ENCODE measurements at regions not wholly inside any gene's neighbourhood (a gene's known extent, or its start where the extent isn't known, plus 50 kb on each side); places are given as distances from the start of the nearest gene placed in this dataset.

DNA sequence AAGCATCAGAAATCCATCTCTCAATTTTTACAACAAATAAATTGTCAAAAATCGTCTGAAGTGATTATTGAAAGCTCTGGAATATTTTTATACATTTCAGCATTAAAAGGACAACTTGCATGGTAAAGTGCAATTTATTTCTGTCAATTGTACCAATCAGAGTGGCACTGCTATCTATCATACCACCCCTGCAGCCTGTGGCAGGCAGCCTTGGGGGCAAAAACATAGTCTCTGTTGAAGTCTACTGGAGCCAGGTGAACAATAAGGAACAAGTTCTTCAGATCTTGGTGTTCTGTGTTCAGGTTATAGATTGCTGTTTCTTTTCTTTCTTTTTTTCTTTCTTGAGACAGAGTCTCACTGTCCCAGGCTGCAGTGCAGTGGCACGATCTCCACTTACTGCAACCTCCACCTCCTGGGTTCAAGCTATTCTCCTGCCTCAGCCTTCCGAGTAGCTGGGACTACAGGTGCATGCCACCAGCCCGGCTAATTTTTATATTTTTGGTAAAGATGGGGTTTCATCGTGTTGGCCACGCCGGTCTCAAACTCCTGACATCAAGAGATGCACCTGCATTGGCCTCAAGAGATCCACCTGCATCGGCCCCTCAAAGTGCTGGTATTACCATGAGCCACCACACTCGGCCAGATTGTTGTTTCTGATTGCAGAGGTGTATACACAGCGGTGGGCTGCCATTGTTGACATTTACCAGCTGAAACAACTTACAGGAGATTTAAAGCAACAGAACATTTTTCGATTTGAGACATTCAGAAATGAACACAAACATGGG lies 629.6 kb downstream of the SLC16A7 start:
- CTCF ChIA-PET: no interaction called here

DNA sequence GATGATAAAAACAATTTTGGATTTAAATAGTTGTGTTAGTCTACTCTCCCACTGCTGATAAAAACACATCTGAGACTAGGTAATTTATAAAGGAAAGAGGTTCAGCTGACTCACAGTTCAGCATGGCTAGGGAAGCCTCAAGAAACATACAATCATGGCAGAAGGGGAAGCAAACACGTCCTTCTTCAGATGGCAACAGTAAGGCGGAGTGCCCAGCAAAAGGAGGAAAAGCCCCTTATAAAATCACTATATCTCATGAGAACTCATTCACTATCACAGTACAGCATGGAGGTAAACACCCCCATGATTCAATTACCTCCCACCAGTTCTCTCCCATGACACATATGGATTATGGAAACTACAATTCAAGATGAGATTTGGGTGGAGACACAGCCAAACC lies 632.1 kb downstream of the SLC16A7 start:
- no peaks in the 10 kb centered on the region for H3K36me3 ChIP-seq (ENCODE audit: insufficient read depth, low read length)
- no peak overlapping the region for H3K27ac ChIP-seq (ENCODE audit: low read depth in 1 of 2, low read length in 2 of 2)
- H3K4me3 ChIP-seq (ENCODE audit: low read length): no peak overlapping the region
- CTCF ChIA-PET: no interaction called here
- TF ChIP-seq, protein P1, sequence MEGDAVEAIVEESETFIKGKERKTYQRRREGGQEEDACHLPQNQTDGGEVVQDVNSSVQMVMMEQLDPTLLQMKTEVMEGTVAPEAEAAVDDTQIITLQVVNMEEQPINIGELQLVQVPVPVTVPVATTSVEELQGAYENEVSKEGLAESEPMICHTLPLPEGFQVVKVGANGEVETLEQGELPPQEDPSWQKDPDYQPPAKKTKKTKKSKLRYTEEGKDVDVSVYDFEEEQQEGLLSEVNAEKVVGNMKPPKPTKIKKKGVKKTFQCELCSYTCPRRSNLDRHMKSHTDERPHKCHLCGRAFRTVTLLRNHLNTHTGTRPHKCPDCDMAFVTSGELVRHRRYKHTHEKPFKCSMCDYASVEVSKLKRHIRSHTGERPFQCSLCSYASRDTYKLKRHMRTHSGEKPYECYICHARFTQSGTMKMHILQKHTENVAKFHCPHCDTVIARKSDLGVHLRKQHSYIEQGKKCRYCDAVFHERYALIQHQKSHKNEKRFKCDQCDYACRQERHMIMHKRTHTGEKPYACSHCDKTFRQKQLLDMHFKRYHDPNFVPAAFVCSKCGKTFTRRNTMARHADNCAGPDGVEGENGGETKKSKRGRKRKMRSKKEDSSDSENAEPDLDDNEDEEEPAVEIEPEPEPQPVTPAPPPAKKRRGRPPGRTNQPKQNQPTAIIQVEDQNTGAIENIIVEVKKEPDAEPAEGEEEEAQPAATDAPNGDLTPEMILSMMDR (IDR thresholded peaks at IDR 0.05): no peak
- ATAC-seq (ENCODE audit: poor library complexity): no peak
- no peaks in the 10 kb centered on the region for H3K27me3 ChIP-seq (ENCODE audit: control insufficient read depth in 1 of 2, insufficient read depth in 2 of 2, low read length in 2 of 2)
- Mint-ChIP-seq H3K36me3 (ENCODE audit: low read depth) (no peaks in the 10 kb centered on the region), H3K27me3 (no peaks in the 10 kb centered on the region), H3K9me3 (peaks cover 2% of the 10 kb centered on the region), H3K27ac (no peak overlapping the region), H3K4me3 (no peak overlapping the region), H3K4me1 (ENCODE audit: low read depth) (no peaks in the 10 kb centered on the region)
- peaks cover 0 to 7% of the 10 kb centered on the region in 2 experiments for H3K9me3 ChIP-seq (ENCODE audit: control insufficient read depth in 1 of 2, insufficient read depth in 1 of 2, low read length in 2 of 2)
- no peaks in the 10 kb centered on the region for H3K4me1 ChIP-seq (ENCODE audit: insufficient read depth, low read length)
- DNase-seq: no peak
- intact Hi-C loops (cut with DNase I, micrococcal nuclease): no loop called here
- POLR2A ChIA-PET: no interaction called here

More for the DNA sequence above, 629.6 kb downstream of the SLC16A7 start:
- peaks cover 0 to 7% of the 10 kb centered on the region in 2 experiments for H3K9me3 ChIP-seq (ENCODE audit: control insufficient read depth in 1 of 2, insufficient read depth in 1 of 2, low read length in 2 of 2)
- no peaks in the 10 kb centered on the region for H3K36me3 ChIP-seq (ENCODE audit: insufficient read depth, low read length)
- Mint-ChIP-seq H3K9me3 (peaks cover 2% of the 10 kb centered on the region), H3K4me3 (no peak overlapping the region), H3K4me1 (ENCODE audit: low read depth) (no peaks in the 10 kb centered on the region), H3K36me3 (ENCODE audit: low read depth) (no peaks in the 10 kb centered on the region), H3K27me3 (no peaks in the 10 kb centered on the region), H3K27ac (no peak overlapping the region)
- no peaks in the 10 kb centered on the region for H3K27me3 ChIP-seq (ENCODE audit: control insufficient read depth in 1 of 2, insufficient read depth in 2 of 2, low read length in 2 of 2)
- no peak overlapping the region for H3K4me3 ChIP-seq (ENCODE audit: low read length)
- TF ChIP-seq, protein P1 (IDR thresholded peaks at IDR 0.05): no peak
- no peak overlapping the region for H3K27ac ChIP-seq (ENCODE audit: low read depth in 1 of 2, low read length in 2 of 2)
- POLR2A ChIA-PET: no interaction called here
- DNase-seq (no peak), ATAC-seq (ENCODE audit: poor library complexity) (no peak)
- intact Hi-C loops (cut with DNase I, micrococcal nuclease): no loop called here
- no peaks in the 10 kb centered on the region for H3K4me1 ChIP-seq (ENCODE audit: insufficient read depth, low read length)

DNA sequence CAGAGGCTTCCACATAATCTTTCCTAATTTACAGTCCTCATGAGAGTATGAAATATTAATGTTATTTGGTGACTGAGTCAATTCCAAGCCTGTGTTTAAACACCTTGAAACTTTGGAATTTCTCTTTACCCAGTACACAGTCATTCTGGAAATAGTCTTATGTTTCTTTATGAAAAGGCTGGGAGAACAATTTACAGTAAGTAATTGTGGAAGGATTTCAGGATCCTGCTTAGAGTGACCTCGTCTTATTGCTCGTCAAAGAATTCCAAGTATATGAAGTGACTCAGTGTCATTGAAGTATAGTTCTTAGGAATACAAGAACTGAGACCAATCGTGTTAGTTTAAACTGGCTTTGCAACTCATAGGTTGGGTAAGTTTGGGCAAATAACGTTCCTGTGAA lies 634.2 kb downstream of the SLC16A7 start:
- no peaks in the 10 kb centered on the region for H3K4me1 ChIP-seq (ENCODE audit: insufficient read depth, low read length)
- H3K27ac ChIP-seq (ENCODE audit: low read depth in 1 of 2, low read length in 2 of 2): no peak overlapping the region
- peaks cover 0 to 16% of the 10 kb centered on the region in 2 experiments for H3K9me3 ChIP-seq (ENCODE audit: control insufficient read depth in 1 of 2, insufficient read depth in 1 of 2, low read length in 2 of 2)
- ATAC-seq (ENCODE audit: poor library complexity) (no peak), DNase-seq (no peak)
- Mint-ChIP-seq H3K4me1 (ENCODE audit: low read depth) (no peaks in the 10 kb centered on the region), H3K4me3 (no peak overlapping the region), H3K36me3 (ENCODE audit: low read depth) (no peaks in the 10 kb centered on the region), H3K27me3 (no peaks in the 10 kb centered on the region), H3K9me3 (peaks cover 2% of the 10 kb centered on the region), H3K27ac (no peak overlapping the region)
- CTCF ChIA-PET: no interaction called here
- H3K4me3 ChIP-seq (ENCODE audit: low read length): no peak overlapping the region
- no peaks in the 10 kb centered on the region for H3K27me3 ChIP-seq (ENCODE audit: control insufficient read depth in 1 of 2, insufficient read depth in 2 of 2, low read length in 2 of 2)
- POLR2A ChIA-PET: no interaction called here
- H3K36me3 ChIP-seq (ENCODE audit: insufficient read depth, low read length): no peaks in the 10 kb centered on the region
- intact Hi-C loops (cut with DNase I, micrococcal nuclease): no loop called here
- TF ChIP-seq, protein P1 (IDR thresholded peaks at IDR 0.05): no peak
